Fibroblast of skin of right quadriceps (primary cell): ENCODE measurements at regions not wholly inside any gene's neighbourhood (a gene's known extent, or its start where the extent isn't known, plus 50 kb on each side); places are given as distances from the start of the nearest gene placed in this dataset.
"Not testable (repeated sequence)": the region's sequence is repeated elsewhere in the genome, so short reads cannot be mapped to it uniquely, and the experiment has no call there.

Experiments
- DNase-seq: peaks from one replicate; pipeline ENCODE4 v3.0.0-alpha.2; 2013

DNA sequence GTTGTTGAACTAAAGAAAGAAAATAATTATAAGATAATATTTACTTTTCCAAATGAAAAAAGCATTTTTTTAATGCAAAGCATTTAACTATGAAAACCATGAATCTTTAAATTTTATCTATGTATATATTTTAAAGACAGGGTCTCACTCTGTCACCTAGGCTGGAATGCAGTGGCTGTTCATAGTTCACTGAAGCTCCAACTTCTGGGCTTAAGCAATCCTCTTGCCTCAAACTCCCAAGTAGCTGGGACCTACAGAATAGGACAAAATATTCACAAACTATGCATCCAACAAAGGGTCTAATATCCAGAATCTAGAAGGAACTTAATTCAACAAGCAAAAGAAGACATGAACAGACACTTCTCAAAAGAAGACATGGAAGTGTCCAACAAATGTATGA is 55.9 kb upstream of the ALB start:
- no peak for DNase-seq

GRCh38 chr4:73347497-73347896 is 56.6 kb upstream of the ALB start:
- no peak for DNase-seq

DNA sequence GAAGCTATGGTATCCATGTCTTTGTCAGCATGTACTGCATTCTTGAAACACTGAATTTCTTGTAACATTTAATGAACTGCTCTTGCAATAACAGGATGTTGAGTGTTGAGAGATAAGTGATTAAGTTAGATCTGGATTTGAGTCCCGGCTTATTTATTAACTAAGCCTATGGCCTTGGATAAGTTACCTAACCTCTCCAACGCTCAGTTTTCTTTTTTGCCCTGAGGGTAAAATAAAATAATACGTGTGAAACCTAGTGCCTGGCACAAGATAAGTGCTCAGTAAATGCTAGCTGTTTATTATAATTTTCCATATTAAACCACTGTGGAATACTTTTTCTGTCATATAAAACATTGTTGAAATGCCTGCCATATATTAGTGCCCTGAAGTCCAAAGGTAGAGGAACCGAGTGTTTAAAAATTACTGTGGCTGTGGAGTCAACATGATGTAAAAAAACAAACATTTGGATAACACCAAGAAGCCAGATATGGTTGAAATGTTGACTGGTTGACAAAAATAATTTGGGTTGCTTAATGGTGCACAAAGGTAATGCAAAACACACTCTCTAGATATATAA is 58.6 kb upstream of the ALB start:
- no peak for DNase-seq

- no peak for DNase-seq
Measured at GRCh38 chr4:73344106-73344505, 60.0 kb upstream of the ALB start.

GRCh38 chr4:73343432-73343831 is 60.7 kb upstream of the ALB start:
- no peak for DNase-seq

DNA sequence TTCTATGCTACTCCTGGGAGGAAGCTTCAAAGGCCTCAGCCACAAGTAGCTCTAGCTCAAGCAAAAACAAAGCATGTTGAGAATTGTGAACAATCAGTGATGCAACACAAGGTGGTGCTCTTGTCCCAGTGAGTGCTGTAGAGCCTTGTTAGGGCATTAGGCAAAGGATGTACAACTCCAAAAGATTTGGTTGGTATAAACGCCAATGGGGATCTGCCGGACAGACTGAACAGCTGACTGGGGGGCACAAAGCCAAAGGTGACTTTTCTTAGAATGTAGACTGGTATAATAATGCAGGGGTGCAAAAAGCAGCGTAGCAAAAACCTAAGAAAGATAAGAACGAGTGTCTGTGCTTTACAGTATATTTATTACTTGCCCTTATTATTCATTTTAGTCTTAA is 62.6 kb upstream of the ALB start:
- DNase-seq = peak; percentile 40

DNA sequence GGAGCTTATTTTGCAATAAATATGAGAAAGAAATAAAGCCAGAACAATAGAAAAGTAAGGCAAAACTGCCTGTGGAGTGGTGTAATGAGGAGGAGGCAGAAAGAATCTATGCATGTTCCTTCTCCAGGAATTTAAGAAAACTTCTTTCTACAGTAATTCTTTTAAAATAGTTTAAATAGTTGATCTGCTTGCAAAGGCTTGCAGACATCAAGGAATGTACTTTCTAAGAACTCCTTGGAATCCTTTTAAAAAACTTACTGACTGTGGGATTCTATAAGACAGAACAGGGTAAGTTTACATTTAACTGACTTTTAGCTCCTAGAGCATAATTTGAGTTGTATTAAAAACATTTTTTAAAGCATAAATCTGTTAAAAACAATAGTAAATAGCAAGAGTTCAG is 63.2 kb upstream of the ALB start:
- no peak for DNase-seq

DNA sequence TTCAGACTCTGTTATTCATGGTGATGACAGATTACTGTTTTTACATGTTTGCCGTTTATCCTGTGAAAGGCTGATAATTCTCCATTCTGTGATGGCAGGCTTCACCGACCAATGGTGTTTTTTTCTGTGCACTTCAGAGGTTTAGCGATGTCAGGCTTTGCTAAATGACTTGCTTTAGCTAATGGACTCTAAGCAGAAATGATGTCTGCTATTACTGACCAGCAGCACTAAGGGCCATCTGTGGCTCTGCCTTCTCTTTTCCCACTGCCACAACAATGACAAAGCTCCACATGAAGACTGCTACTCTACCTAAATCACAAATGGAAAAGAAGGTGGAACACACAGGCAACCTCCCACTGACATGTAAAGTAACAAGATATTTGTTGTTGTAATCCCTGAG is 68.4 kb upstream of the ALB start:
- DNase-seq = no peak

GRCh38 chr4:73332012-73332411 is 72.1 kb upstream of the ALB start:
- not testable (repeated sequence) for DNase-seq

DNA sequence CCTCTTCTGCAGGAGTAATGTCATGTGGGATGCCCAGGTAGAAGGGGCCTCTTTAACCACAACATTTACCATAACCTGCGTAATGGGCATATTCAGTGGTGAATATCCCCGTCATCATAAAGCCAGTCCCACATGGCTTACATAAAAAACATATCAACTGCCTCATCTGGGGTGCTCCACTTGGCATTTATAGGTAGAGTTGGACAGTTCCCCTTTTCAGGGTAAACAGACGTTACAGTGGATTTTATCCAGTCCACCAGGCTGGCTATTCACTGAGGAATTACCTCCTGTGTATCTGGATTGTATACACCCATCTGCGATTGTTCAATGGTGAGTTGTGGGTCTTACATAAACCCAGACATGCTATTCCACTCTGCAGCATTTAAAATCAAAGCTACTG is 70.7 kb upstream of the ANKRD17 start:
- DNase-seq = no peak

- DNase-seq = not testable (repeated sequence)
Measured at GRCh38 chr4:73325776-73326175, 67.2 kb upstream of the ANKRD17 start.

GRCh38 chr4:73317092-73317491 is 58.5 kb upstream of the ANKRD17 start:
- DNase-seq = no peak

DNA sequence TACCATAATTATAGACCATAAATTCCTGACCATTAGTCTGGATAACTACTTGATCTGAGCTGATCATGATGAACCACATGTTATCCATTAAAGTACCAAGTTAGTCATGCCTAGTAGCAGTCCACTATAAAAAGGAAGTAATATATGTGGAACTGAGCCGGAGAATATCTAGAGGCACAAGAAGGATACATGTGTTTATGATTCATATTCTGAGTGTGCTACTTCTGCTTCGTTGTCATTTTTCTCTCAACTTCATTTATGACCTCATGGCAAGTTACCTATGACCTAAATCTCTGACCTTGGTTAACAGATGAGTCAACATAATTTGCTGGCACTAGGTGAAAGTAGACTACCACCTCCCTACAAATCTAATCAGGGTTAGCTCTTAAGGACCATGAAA is 56.5 kb upstream of the ANKRD17 start:
- DNase-seq = peak; percentile 82

DNA sequence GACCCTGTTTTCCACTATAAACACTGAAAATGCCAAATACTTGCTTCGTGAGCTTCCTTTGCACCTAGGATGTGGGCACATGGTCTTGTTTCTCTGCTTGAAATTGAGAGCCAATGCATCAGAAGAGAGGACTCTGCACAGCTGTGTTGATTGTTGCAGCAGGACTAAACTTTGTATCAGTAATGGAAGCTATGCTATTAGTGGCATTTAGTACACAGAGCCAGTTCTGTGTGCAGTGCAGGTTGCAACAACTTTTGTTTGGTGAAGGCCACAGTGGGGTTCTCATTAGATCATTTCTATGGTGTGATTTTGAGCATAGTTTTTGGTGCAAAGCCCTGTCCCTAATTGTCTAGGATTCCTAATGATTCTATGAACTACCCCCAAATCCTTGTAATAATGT is 54.4 kb upstream of the ANKRD17 start:
- DNase-seq = no peak

DNA sequence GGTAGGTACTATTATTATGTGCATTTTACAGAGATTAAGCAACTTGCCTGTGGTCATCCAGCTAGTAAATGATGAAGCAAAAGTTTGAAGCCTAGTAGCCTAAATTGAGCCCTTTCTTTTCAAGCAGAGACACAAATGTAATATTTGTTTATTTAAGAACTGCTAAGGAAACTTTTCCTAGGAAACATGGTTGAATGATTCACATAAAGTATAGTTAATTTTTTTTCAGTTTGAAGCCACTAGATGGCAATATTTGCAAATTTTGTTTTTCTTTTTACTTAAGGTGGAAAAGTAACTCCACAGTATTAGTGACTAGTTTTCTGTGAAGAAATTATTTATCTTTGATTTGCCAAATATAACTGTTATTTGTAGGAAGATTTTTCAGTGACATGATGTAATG is 52.8 kb upstream of the ANKRD17 start:
- peak; percentile 42 for DNase-seq

DNA sequence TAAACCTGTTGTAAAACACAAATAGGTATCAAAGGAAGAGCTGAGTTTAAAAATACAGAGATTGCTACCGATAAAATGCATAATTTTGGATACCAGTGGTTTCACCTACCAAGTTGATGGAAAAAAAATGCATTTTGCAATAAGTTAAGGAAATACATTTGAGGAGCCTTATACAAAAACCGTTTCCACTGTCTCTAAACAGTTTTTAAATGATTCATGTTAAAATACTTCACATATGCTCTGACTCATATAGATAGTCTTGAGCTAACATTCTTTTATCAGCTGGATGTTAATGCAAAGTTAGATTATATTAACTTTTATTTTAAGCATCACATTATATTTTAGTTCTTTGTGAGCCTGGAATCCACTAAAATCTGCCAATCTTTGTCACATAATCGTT is 50.6 kb upstream of the ANKRD17 start:
- peak; percentile 74 for DNase-seq
